BLaER1 treated with 17β-estradiol and CSF1 and Interleukin-3, amounts not matched to agents 10 nM and 100 nM (cell line): ENCODE measurements at regions not wholly inside any gene's neighbourhood (a gene's known extent, or its start where the extent isn't known, plus 50 kb on each side); places are given as distances from the start of the nearest gene placed in this dataset.

Experiments
- H3K27ac ChIP-seq, 11 experiments: shearing (Covaris generic); formaldehyde crosslinking; 2 replicates each; pipeline ENCODE4 v1.8.1; 2022
- H3K27me3 ChIP-seq, 11 experiments: shearing (Covaris generic); formaldehyde crosslinking; 2 replicates each; pipeline ENCODE4 v1.8.1; 2022
- H3K36me3 ChIP-seq, 11 experiments: shearing (Covaris generic); formaldehyde crosslinking; 2 replicates each; pipeline ENCODE4 v1.8.1; 2022
- H3K4me1 ChIP-seq, 10 experiments: shearing (Covaris generic); formaldehyde crosslinking; 2 replicates each; pipeline ENCODE4 v1.8.1; 2022
- H3K4me2 ChIP-seq, 11 experiments: shearing (Covaris generic); formaldehyde crosslinking; 2 replicates each; pipeline ENCODE4 v1.8.1; 2022
- H3K4me3 ChIP-seq, 10 experiments: shearing (Covaris generic); formaldehyde crosslinking; 2 replicates each; pipeline ENCODE4 v1.8.1; 2022
- H3K9ac ChIP-seq, 11 experiments: shearing (Covaris generic); formaldehyde crosslinking; 2 replicates each; pipeline ENCODE4 v1.8.1; 2022
- H3K9me3 ChIP-seq, 11 experiments: shearing (Covaris generic); formaldehyde crosslinking; replicated peaks in 1 of 11; 2 replicates each; pipeline ENCODE4 v1.8.1; 2022
- H4K20me1 ChIP-seq, 11 experiments: shearing (Covaris generic); formaldehyde crosslinking; 2 replicates each; pipeline ENCODE4 v1.8.1; 2022
- Cebpa-rat ChIP-seq, 11 experiments: shearing (Covaris generic); IDR thresholded peaks; 2 replicates each; pipeline ENCODE4 v1.8.1; 2022

- no peak overlapping the region for H3K4me3 ChIP-seq
- H3K36me3 ChIP-seq, result no peaks in the 10 kb centered on the region
- peaks cover 0 to 15% (median 0%) of the 10 kb centered on the region in 11 experiments; a peak in 6 of 22 replicates for H3K9me3 ChIP-seq
- H3K9ac ChIP-seq, result no peak overlapping the region
- H4K20me1 ChIP-seq, result no peaks in the 10 kb centered on the region
- no peaks in the 10 kb centered on the region for H3K4me1 ChIP-seq
- no peak for TF ChIP-seq Cebpa-rat (IDR thresholded peaks at IDR 0.05)
- H3K4me2 ChIP-seq, result no peak overlapping the region
- no peaks in the 10 kb centered on the region for H3K27me3 ChIP-seq
- H3K27ac ChIP-seq, result no peak overlapping the region
These were observed 331.6 kb upstream of the ADAMTS5 start for GRCh38 chr21:27298465-27298864.

GRCh38 chr21:27293239-27293638 lies 326.4 kb upstream of the ADAMTS5 start:
- Histone ChIP-seq H3K4me3 (no peak overlapping the region), H3K36me3 (no peaks in the 10 kb centered on the region), H3K9ac (no peak overlapping the region), H4K20me1 (no peaks in the 10 kb centered on the region), H3K27ac (no peak overlapping the region), H3K4me1 (no peaks in the 10 kb centered on the region), H3K4me2 (no peak overlapping the region), H3K27me3 (no peaks in the 10 kb centered on the region), H3K9me3 (peaks cover 0 to 18% (median 0%) of the 10 kb centered on the region in 11 experiments; a peak in 6 of 22 replicates)
- TF ChIP-seq Cebpa-rat (IDR thresholded peaks at IDR 0.05), result no peak

GRCh38 chr21:27292783-27293182 lies 325.9 kb upstream of the ADAMTS5 start:
- TF ChIP-seq Cebpa-rat (IDR thresholded peaks at IDR 0.05), result no peak
- peaks cover 0 to 21% (median 0%) of the 10 kb centered on the region in 11 experiments; a peak in 6 of 22 replicates for H3K9me3 ChIP-seq

GRCh38 chr21:27292229-27292628 lies 325.3 kb upstream of the ADAMTS5 start:
- TF ChIP-seq Cebpa-rat (IDR thresholded peaks at IDR 0.05), result no peak
- H3K4me3 ChIP-seq, result no peak overlapping the region
- H3K27me3 ChIP-seq, result no peaks in the 10 kb centered on the region
- no peak overlapping the region for H3K27ac ChIP-seq
- no peaks in the 10 kb centered on the region for H3K4me1 ChIP-seq
- H4K20me1 ChIP-seq, result no peaks in the 10 kb centered on the region
- H3K4me2 ChIP-seq, result no peak overlapping the region
- no peak overlapping the region for H3K9ac ChIP-seq
- H3K36me3 ChIP-seq, result no peaks in the 10 kb centered on the region
- H3K9me3 ChIP-seq, result peaks cover 0 to 21% (median 0%) of the 10 kb centered on the region in 11 experiments; a peak in 6 of 22 replicates

More at GRCh38 chr21:27292783-27293182, 325.9 kb upstream of the ADAMTS5 start:
- Histone ChIP-seq H3K9ac (no peak overlapping the region), H3K27ac (no peak overlapping the region), H3K4me1 (no peaks in the 10 kb centered on the region), H3K4me2 (no peak overlapping the region), H3K27me3 (no peaks in the 10 kb centered on the region), H4K20me1 (no peaks in the 10 kb centered on the region), H3K36me3 (no peaks in the 10 kb centered on the region), H3K4me3 (no peak overlapping the region)

- Histone ChIP-seq H3K4me2 (no peak overlapping the region), H3K9ac (no peak overlapping the region), H3K27me3 (no peaks in the 10 kb centered on the region), H3K4me3 (no peak overlapping the region), H3K27ac (no peak overlapping the region), H3K4me1 (no peaks in the 10 kb centered on the region), H3K9me3 (peaks cover 0 to 11% (median 0%) of the 10 kb centered on the region in 11 experiments; a peak in 5 of 22 replicates), H3K36me3 (no peaks in the 10 kb centered on the region), H4K20me1 (no peaks in the 10 kb centered on the region)
- no peak for TF ChIP-seq Cebpa-rat (IDR thresholded peaks at IDR 0.05)
These were observed 324.1 kb upstream of the ADAMTS5 start for GRCh38 chr21:27291006-27291405.

GRCh38 chr21:27290028-27290427 lies 323.1 kb upstream of the ADAMTS5 start:
- Histone ChIP-seq H3K9ac (no peak overlapping the region), H3K27me3 (no peaks in the 10 kb centered on the region), H3K36me3 (no peaks in the 10 kb centered on the region), H3K4me2 (no peak overlapping the region), H3K9me3 (peaks cover 0 to 6% (median 0%) of the 10 kb centered on the region in 11 experiments; a peak in 3 of 22 replicates), H3K4me3 (no peak overlapping the region), H3K27ac (no peak overlapping the region), H3K4me1 (no peaks in the 10 kb centered on the region), H4K20me1 (no peaks in the 10 kb centered on the region)
- TF ChIP-seq Cebpa-rat (IDR thresholded peaks at IDR 0.05), result no peak

GRCh38 chr21:27286760-27287159 lies 319.9 kb upstream of the ADAMTS5 start:
- H3K4me3 ChIP-seq, result no peak overlapping the region

GRCh38 chr21:27277110-27277509 lies 310.2 kb upstream of the ADAMTS5 start:
- H3K27ac ChIP-seq, result no peak overlapping the region
- no peaks in the 10 kb centered on the region for H3K27me3 ChIP-seq
- peaks cover 0 to 19% (median 3%) of the 10 kb centered on the region in 10 experiments; a peak in 9 of 20 replicates for H3K4me1 ChIP-seq
- no peak overlapping the region for H3K4me2 ChIP-seq
- no peaks in the 10 kb centered on the region for H3K9me3 ChIP-seq
- H4K20me1 ChIP-seq, result no peaks in the 10 kb centered on the region
- no peak overlapping the region for H3K9ac ChIP-seq
- H3K36me3 ChIP-seq, result no peaks in the 10 kb centered on the region
- TF ChIP-seq Cebpa-rat (IDR thresholded peaks at IDR 0.05), result no peak
- no peak overlapping the region for H3K4me3 ChIP-seq

More at GRCh38 chr21:27286760-27287159, 319.9 kb upstream of the ADAMTS5 start:
- Histone ChIP-seq H3K4me1 (no peaks in the 10 kb centered on the region), H3K9me3 (peaks cover 0 to 6% (median 0%) of the 10 kb centered on the region in 11 experiments; a peak in 3 of 22 replicates), H3K27ac (no peak overlapping the region), H3K4me2 (no peak overlapping the region), H4K20me1 (no peaks in the 10 kb centered on the region), H3K36me3 (no peaks in the 10 kb centered on the region), H3K27me3 (no peaks in the 10 kb centered on the region), H3K9ac (no peak overlapping the region)
- no peak for TF ChIP-seq Cebpa-rat (IDR thresholded peaks at IDR 0.05)

GRCh38 chr21:27275294-27275927 lies 308.5 kb upstream of the ADAMTS5 start:
- Histone ChIP-seq H3K9me3 (no peaks in the 10 kb centered on the region), H3K36me3 (no peaks in the 10 kb centered on the region), H3K27me3 (no peaks in the 10 kb centered on the region), H3K27ac (peak overlapping the region in 5 of 11 experiments; percentile 29 to 77 (median 69); a peak in 10 of 22 replicates), H3K9ac (peak overlapping the region in 3 of 11 experiments; percentile 1 to 56 (median 51); a peak in 4 of 22 replicates), H3K4me3 (no peak overlapping the region), H3K4me2 (peak overlapping the region in 6 of 11 experiments; percentile 20 to 44 (median 40); a peak in 9 of 22 replicates), H4K20me1 (no peaks in the 10 kb centered on the region), H3K4me1 (peaks cover 0 to 24% (median 3%) of the 10 kb centered on the region in 10 experiments; a peak in 9 of 20 replicates)
- no peak for TF ChIP-seq Cebpa-rat (IDR thresholded peaks at IDR 0.05)

- Histone ChIP-seq H3K27me3 (no peaks in the 10 kb centered on the region), H3K4me3 (no peak overlapping the region), H3K9me3 (no peaks in the 10 kb centered on the region), H3K36me3 (no peaks in the 10 kb centered on the region), H4K20me1 (no peaks in the 10 kb centered on the region), H3K9ac (no peak overlapping the region), H3K27ac (peak overlapping the region in 4 of 11 experiments; percentile 6 to 63 (median 40); a peak in 6 of 22 replicates), H3K4me1 (peaks cover 0 to 18% (median 4%) of the 10 kb centered on the region in 10 experiments; a peak in 8 of 20 replicates), H3K4me2 (peak overlapping the region in 5 of 11 experiments; percentile 28 to 47 (median 33); a peak in 6 of 22 replicates)
- no peak for TF ChIP-seq Cebpa-rat (IDR thresholded peaks at IDR 0.05)
These were observed 302.8 kb upstream of the ADAMTS5 start for GRCh38 chr21:27269644-27270043.
